ENCODE measurements at regions not wholly inside any gene's neighbourhood (a gene's known extent, or its start where the extent isn't known, plus 50 kb on each side); places are given as distances from the start of the nearest gene placed in this dataset.

- H3K36me3 ChIP-seq (ENCODE audit: insufficient read depth, low read length): no peaks in the 10 kb centered on the region
- no peaks in the 10 kb centered on the region for H3K79me2 ChIP-seq (replicated peaks; ENCODE audit: insufficient read depth, low read length)
- no peaks in the 10 kb centered on the region for H4K20me1 ChIP-seq (ENCODE audit: insufficient read depth)
- TF ChIP-seq RAD21 (conservative IDR thresholded peaks at IDR 0.05) (no peak), CTCF (IDR thresholded peaks at IDR 0.05; ENCODE audit: poor library complexity, severe bottlenecking) (no peak), EP300 (conservative IDR thresholded peaks at IDR 0.05; ENCODE audit: poor library complexity, severe bottlenecking) (no peak), EZH2 (IDR thresholded peaks at IDR 0.05; ENCODE audit: borderline replicate concordance, insufficient read depth, low read length, poor library complexity, severe bottlenecking) (no peak), REST (IDR thresholded peaks at IDR 0.05; ENCODE audit: borderline replicate concordance) (no peak), SMC3 (conservative IDR thresholded peaks at IDR 0.05; ENCODE audit: poor library complexity) (no peak), POLR2AphosphoS5 (IDR thresholded peaks at IDR 0.05) (no peak), TAF1 (IDR thresholded peaks at IDR 0.05; ENCODE audit: low read depth) (no peak), MXI1 (conservative IDR thresholded peaks at IDR 0.05; ENCODE audit: poor library complexity, severe bottlenecking) (no peak)
- H3K9ac ChIP-seq (ENCODE audit: low read length): no peak overlapping the region
- no peak overlapping the region for H3K4me3 ChIP-seq (ENCODE audit: low read length)
- no peak overlapping the region for H3K4me2 ChIP-seq (ENCODE audit: low read length)
- no peaks in the 10 kb centered on the region for H3K9me3 ChIP-seq (ENCODE audit: low read length)
- H3K9me2 ChIP-seq (ENCODE audit: insufficient read depth, low read length): no peaks in the 10 kb centered on the region
- H2AFZ ChIP-seq (ENCODE audit: low read depth, low read length): no peak overlapping the region
- no peak overlapping the region for H3K27ac ChIP-seq (ENCODE audit: low read length)
- no peaks in the 10 kb centered on the region for H3F3A ChIP-seq (ENCODE audit: insufficient read depth, low read length, poor library complexity, severe bottlenecking)
- no peaks in the 10 kb centered on the region for H3K27me3 ChIP-seq (ENCODE audit: insufficient read depth, low read depth, low read length)
These were observed 117.0 kb downstream of the TTC8 start for GRCh38 chr14:88941414-88941813.

- Histone ChIP-seq H3K4me2 (ENCODE audit: low read length) (no peak overlapping the region), H4K20me1 (ENCODE audit: insufficient read depth) (no peaks in the 10 kb centered on the region), H3K9me3 (ENCODE audit: low read length) (no peaks in the 10 kb centered on the region), H3K4me3 (ENCODE audit: low read length) (no peak overlapping the region), H3K9ac (ENCODE audit: low read length) (no peak overlapping the region), H3K27ac (ENCODE audit: low read length) (no peak overlapping the region), H3K79me2 (replicated peaks; ENCODE audit: insufficient read depth, low read length) (no peaks in the 10 kb centered on the region), H2AFZ (ENCODE audit: low read depth, low read length) (no peak overlapping the region), H3F3A (ENCODE audit: insufficient read depth, low read length, poor library complexity, severe bottlenecking) (no peaks in the 10 kb centered on the region), H3K27me3 (ENCODE audit: insufficient read depth, low read depth, low read length) (no peaks in the 10 kb centered on the region), H3K36me3 (ENCODE audit: insufficient read depth, low read length) (no peaks in the 10 kb centered on the region), H3K9me2 (ENCODE audit: insufficient read depth, low read length) (no peaks in the 10 kb centered on the region)
- no peak for TF ChIP-seq RAD21 (conservative IDR thresholded peaks at IDR 0.05)
- no peak for TF ChIP-seq MXI1 (conservative IDR thresholded peaks at IDR 0.05; ENCODE audit: poor library complexity, severe bottlenecking)
- TF ChIP-seq EP300 (conservative IDR thresholded peaks at IDR 0.05; ENCODE audit: poor library complexity, severe bottlenecking): no peak
- no peak for TF ChIP-seq POLR2AphosphoS5 (IDR thresholded peaks at IDR 0.05)
- no peak for TF ChIP-seq SMC3 (conservative IDR thresholded peaks at IDR 0.05; ENCODE audit: poor library complexity)
- no peak for TF ChIP-seq TAF1 (IDR thresholded peaks at IDR 0.05; ENCODE audit: low read depth)
- no peak for TF ChIP-seq CTCF (IDR thresholded peaks at IDR 0.05; ENCODE audit: poor library complexity, severe bottlenecking)
- no peak for TF ChIP-seq EZH2 (IDR thresholded peaks at IDR 0.05; ENCODE audit: borderline replicate concordance, insufficient read depth, low read length, poor library complexity, severe bottlenecking)
- no peak for TF ChIP-seq REST (IDR thresholded peaks at IDR 0.05; ENCODE audit: borderline replicate concordance)
These were observed 123.5 kb downstream of the TTC8 start for GRCh38 chr14:88947646-88948598.

Measured in neural cell (in vitro differentiated cells).